Activated CD4-positive, alpha-beta T cell treated with anti-CD3 and anti-CD28 coated beads, Interleukin-2, amount 10 ng/mL, durations not matched to agents 7 days and 5 days (primary cell): ENCODE measurements at regions not wholly inside any gene's neighbourhood (a gene's known extent, or its start where the extent isn't known, plus 50 kb on each side); places are given as distances from the start of the nearest gene placed in this dataset.

Experiments
- CTCF ChIA-PET: fragments of 350-600 bp; sonication (Branson Sonifier 250); formaldehyde crosslinking; loops from one replicate; lab custom pipeline; 2021; ENCODE audit warnings: antibody characterized with exemption; lab: Charles Lee
- POLR2A ChIA-PET: fragments of 350-600 bp; sonication (Branson Sonifier 250); formaldehyde crosslinking; loops from one replicate; lab custom pipeline; 2021; ENCODE audit warnings: antibody characterized with exemption; lab: Charles Lee
- DNase-seq: peaks from one replicate; pipeline ENCODE4 v3.0.0-alpha.2; 2020
- H3K27ac Mint-ChIP-seq: one replicate; pipeline ENCODE4 v1.8.0; 2021; ENCODE audit warnings: mild to moderate bottlenecking, moderate library complexity, mixed read lengths
- H3K27me3 Mint-ChIP-seq: one replicate; pipeline ENCODE4 v1.8.0; 2021; ENCODE audit warnings: mixed read lengths
- H3K36me3 Mint-ChIP-seq: one replicate; pipeline ENCODE4 v1.8.0; 2021; ENCODE audit warnings: low read depth, mixed read lengths
- H3K4me1 Mint-ChIP-seq: one replicate; pipeline ENCODE4 v1.8.0; 2021; ENCODE audit warnings: mixed read lengths
- H3K4me3 Mint-ChIP-seq: one replicate; pipeline ENCODE4 v1.8.0; 2021; ENCODE audit warnings: mild to moderate bottlenecking, moderate library complexity, mixed read lengths
- H3K9me3 Mint-ChIP-seq: one replicate; pipeline ENCODE4 v1.8.0; 2021; ENCODE audit warnings: mixed read lengths

GRCh38 chr5:41670854-41671479, 160.6 kb upstream of the PLCXD3 start:
- Mint-ChIP-seq H3K36me3 (no peaks in the 10 kb centered on the region), H3K9me3 (no peaks in the 10 kb centered on the region), H3K27ac (no peak overlapping the region), H3K4me1 (no peaks in the 10 kb centered on the region), H3K4me3 (no peak overlapping the region), H3K27me3 (peaks cover under 1% of the 10 kb centered on the region)
- POLR2A ChIA-PET, result no interaction called here
- no peak for DNase-seq
- CTCF ChIA-PET, result no interaction called here

- H3K27me3 Mint-ChIP-seq, result no peaks in the 10 kb centered on the region
- no peaks in the 10 kb centered on the region for H3K9me3 Mint-ChIP-seq
- no peak overlapping the region for H3K27ac Mint-ChIP-seq
- CTCF ChIA-PET, result no interaction called here
- H3K4me3 Mint-ChIP-seq, result no peak overlapping the region
- DNase-seq, result no peak
- no peaks in the 10 kb centered on the region for H3K4me1 Mint-ChIP-seq
- no peaks in the 10 kb centered on the region for H3K36me3 Mint-ChIP-seq
- POLR2A ChIA-PET, result no interaction called here
Observed at GRCh38 chr5:41670216-41670615, 159.8 kb upstream of the PLCXD3 start.

- H3K9me3 Mint-ChIP-seq, result no peaks in the 10 kb centered on the region
- H3K36me3 Mint-ChIP-seq, result no peaks in the 10 kb centered on the region
- ChIA-PET POLR2A (no interaction called here), CTCF (no interaction called here)
- no peak overlapping the region for H3K4me3 Mint-ChIP-seq
- DNase-seq, result no peak
- H3K4me1 Mint-ChIP-seq, result no peaks in the 10 kb centered on the region
- H3K27ac Mint-ChIP-seq, result no peak overlapping the region
- no peaks in the 10 kb centered on the region for H3K27me3 Mint-ChIP-seq
Observed at GRCh38 chr5:41661254-41661653, 150.9 kb upstream of the PLCXD3 start.

GRCh38 chr5:41656597-41656996, 146.2 kb upstream of the PLCXD3 start:
- CTCF ChIA-PET, result no interaction called here
- H3K4me3 Mint-ChIP-seq, result no peak overlapping the region
- no peaks in the 10 kb centered on the region for H3K9me3 Mint-ChIP-seq
- POLR2A ChIA-PET, result no interaction called here
- H3K27ac Mint-ChIP-seq, result no peak overlapping the region
- no peaks in the 10 kb centered on the region for H3K4me1 Mint-ChIP-seq
- DNase-seq, result no peak
- no peaks in the 10 kb centered on the region for H3K36me3 Mint-ChIP-seq
- H3K27me3 Mint-ChIP-seq, result no peaks in the 10 kb centered on the region

DNA sequence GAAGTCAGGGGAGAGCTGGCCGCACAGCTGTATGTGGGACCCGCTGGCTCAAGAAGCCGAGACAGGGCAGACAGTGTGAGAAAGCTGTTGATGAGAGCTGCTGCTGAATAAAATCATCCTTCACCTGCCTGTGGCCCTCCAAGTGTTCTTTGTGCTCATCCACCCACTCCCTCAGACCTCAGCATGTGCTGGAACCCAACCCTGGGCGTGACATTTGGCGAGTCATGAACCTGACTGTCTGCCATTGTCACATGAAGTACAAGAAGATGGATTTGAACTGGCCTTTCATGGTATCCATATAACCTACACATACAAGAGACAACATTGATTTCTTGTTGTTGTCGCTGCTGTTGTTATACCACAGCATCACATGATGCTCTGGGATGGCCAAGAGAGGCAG, 139.7 kb upstream of the PLCXD3 start:
- Mint-ChIP-seq H3K27ac (no peak overlapping the region), H3K4me3 (no peak overlapping the region), H3K4me1 (no peaks in the 10 kb centered on the region), H3K9me3 (no peaks in the 10 kb centered on the region), H3K27me3 (no peaks in the 10 kb centered on the region), H3K36me3 (no peaks in the 10 kb centered on the region)
- CTCF ChIA-PET, result no interaction called here
- POLR2A ChIA-PET, result no interaction called here
- no peak for DNase-seq

- H3K4me3 Mint-ChIP-seq, result no peak overlapping the region
- H3K4me1 Mint-ChIP-seq, result no peaks in the 10 kb centered on the region
- no peaks in the 10 kb centered on the region for H3K9me3 Mint-ChIP-seq
- CTCF ChIA-PET, result no interaction called here
- H3K27ac Mint-ChIP-seq, result no peak overlapping the region
- POLR2A ChIA-PET, result no interaction called here
- DNase-seq, result no peak
- no peaks in the 10 kb centered on the region for H3K27me3 Mint-ChIP-seq
- no peaks in the 10 kb centered on the region for H3K36me3 Mint-ChIP-seq
Observed at GRCh38 chr5:41649659-41650058, 139.3 kb upstream of the PLCXD3 start.

GRCh38 chr5:41648996-41649395, 138.6 kb upstream of the PLCXD3 start:
- Mint-ChIP-seq H3K4me3 (no peak overlapping the region), H3K4me1 (no peaks in the 10 kb centered on the region), H3K9me3 (no peaks in the 10 kb centered on the region), H3K36me3 (no peaks in the 10 kb centered on the region), H3K27me3 (no peaks in the 10 kb centered on the region), H3K27ac (no peak overlapping the region)
- no peak for DNase-seq
- ChIA-PET POLR2A (no interaction called here), CTCF (no interaction called here)

- Mint-ChIP-seq H3K4me3 (no peak overlapping the region), H3K36me3 (no peaks in the 10 kb centered on the region), H3K4me1 (no peaks in the 10 kb centered on the region), H3K27ac (no peak overlapping the region), H3K9me3 (no peaks in the 10 kb centered on the region), H3K27me3 (peaks cover 5% of the 10 kb centered on the region)
- POLR2A ChIA-PET, result no interaction called here
- DNase-seq, result no peak
- CTCF ChIA-PET, result no interaction called here
Observed at GRCh38 chr5:41641621-41642020, 131.2 kb upstream of the PLCXD3 start.

DNA sequence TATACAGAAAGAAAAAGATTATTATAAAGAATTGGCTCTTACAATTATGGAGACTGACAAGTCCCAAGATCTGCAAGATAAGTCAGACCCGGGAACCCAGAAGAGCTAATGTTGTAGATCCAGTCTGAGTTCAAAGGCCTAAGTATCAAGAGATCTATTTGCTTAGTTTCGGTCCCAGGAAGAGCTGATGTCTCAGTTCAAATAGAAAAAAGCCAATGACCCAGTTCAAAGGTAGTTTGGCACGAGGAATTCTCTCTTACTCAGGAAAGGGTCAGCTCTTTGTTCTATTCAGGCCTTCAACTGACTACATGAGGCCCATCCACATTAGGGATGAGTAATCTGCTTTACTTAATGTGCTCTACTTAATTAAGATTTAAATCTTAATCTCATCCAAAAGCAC, 128.3 kb upstream of the PLCXD3 start:
- ChIA-PET CTCF (no interaction called here), POLR2A (no interaction called here)
- H3K9me3 Mint-ChIP-seq, result no peaks in the 10 kb centered on the region
- peaks cover 5% of the 10 kb centered on the region for H3K27me3 Mint-ChIP-seq
- no peaks in the 10 kb centered on the region for H3K36me3 Mint-ChIP-seq
- H3K27ac Mint-ChIP-seq, result no peak overlapping the region
- no peak overlapping the region for H3K4me3 Mint-ChIP-seq
- DNase-seq, result no peak
- H3K4me1 Mint-ChIP-seq, result no peaks in the 10 kb centered on the region

- Mint-ChIP-seq H3K27ac (no peak overlapping the region), H3K9me3 (no peaks in the 10 kb centered on the region), H3K4me3 (no peak overlapping the region), H3K27me3 (peaks cover 5% of the 10 kb centered on the region), H3K4me1 (no peaks in the 10 kb centered on the region), H3K36me3 (no peaks in the 10 kb centered on the region)
- ChIA-PET CTCF (no interaction called here), POLR2A (no interaction called here)
- DNase-seq, result no peak
Observed at GRCh38 chr5:41637869-41638268, 127.5 kb upstream of the PLCXD3 start.

DNA sequence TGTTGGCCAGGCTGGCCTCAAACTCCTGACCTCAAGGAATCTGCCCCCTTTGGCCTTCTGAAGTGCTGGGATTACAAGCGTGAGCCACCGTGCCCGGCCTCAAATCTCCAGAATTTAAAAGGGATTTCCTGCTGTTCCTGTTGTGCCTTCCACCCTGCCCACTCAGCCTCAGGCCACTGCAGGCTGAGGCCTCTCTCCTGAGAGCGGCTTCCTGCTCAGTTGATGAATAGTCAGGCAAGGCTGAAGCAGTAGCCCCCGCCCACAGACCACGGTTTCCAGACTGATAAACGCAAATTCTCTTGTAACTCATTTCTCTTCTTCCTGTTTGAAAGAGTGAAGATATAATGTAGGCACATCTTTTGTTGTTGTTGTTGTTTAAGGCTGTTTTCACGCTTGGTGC, 127.0 kb upstream of the PLCXD3 start:
- Mint-ChIP-seq H3K27me3 (peaks cover 5% of the 10 kb centered on the region), H3K27ac (no peak overlapping the region), H3K9me3 (no peaks in the 10 kb centered on the region), H3K36me3 (no peaks in the 10 kb centered on the region), H3K4me1 (no peaks in the 10 kb centered on the region), H3K4me3 (no peak overlapping the region)
- no peak for DNase-seq
- CTCF ChIA-PET, result no interaction called here
- POLR2A ChIA-PET, result no interaction called here

DNA sequence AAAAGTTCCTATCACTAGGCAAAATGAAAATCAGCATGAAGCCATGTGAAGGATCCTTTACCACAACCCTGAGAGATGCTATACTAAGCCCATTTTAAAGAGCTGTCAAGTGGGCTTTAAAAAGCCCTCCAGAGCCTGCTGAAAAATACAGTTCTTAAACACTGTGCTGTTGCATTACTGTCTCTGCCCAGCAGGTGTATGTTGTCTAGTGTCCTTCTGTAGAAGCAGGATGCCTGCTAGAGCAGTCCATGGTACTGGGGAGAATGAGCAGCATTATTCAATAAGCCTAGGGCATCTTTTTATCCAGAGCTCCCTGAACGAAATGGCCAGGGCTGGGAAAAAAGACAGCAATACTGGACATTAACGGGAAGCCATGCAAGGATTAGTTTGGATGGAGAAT, 126.2 kb upstream of the PLCXD3 start:
- peaks cover 5% of the 10 kb centered on the region for H3K27me3 Mint-ChIP-seq
- no peak overlapping the region for H3K27ac Mint-ChIP-seq
- CTCF ChIA-PET, result no interaction called here

GRCh38 chr5:41629897-41630296, 119.5 kb upstream of the PLCXD3 start:
- Mint-ChIP-seq H3K27me3 (peaks cover 2% of the 10 kb centered on the region), H3K9me3 (no peaks in the 10 kb centered on the region), H3K4me3 (no peak overlapping the region), H3K4me1 (no peaks in the 10 kb centered on the region), H3K36me3 (no peaks in the 10 kb centered on the region), H3K27ac (no peak overlapping the region)
- no peak for DNase-seq
- POLR2A ChIA-PET, result no interaction called here
- CTCF ChIA-PET, result no interaction called here

More for the DNA sequence above, 126.2 kb upstream of the PLCXD3 start:
- POLR2A ChIA-PET, result no interaction called here
- Mint-ChIP-seq H3K4me3 (no peak overlapping the region), H3K36me3 (no peaks in the 10 kb centered on the region), H3K9me3 (no peaks in the 10 kb centered on the region), H3K4me1 (no peaks in the 10 kb centered on the region)
- DNase-seq, result no peak

- Mint-ChIP-seq H3K4me3 (no peak overlapping the region), H3K4me1 (no peaks in the 10 kb centered on the region), H3K27me3 (no peaks in the 10 kb centered on the region), H3K9me3 (no peaks in the 10 kb centered on the region), H3K27ac (no peak overlapping the region), H3K36me3 (no peaks in the 10 kb centered on the region)
- no peak for DNase-seq
- ChIA-PET CTCF (no interaction called here), POLR2A (no interaction called here)
Observed at GRCh38 chr5:41625571-41625970, 115.2 kb upstream of the PLCXD3 start.
